ACC112 (cell line): ENCODE measurements at regions not wholly inside any gene's neighbourhood (a gene's known extent, or its start where the extent isn't known, plus 50 kb on each side); places are given as distances from the start of the nearest gene placed in this dataset.

Source experiments
- H2AFZ ChIP-seq: fragments of 200-600 bp; sonication (generic); one replicate; pipeline ENCODE4 v1.6.0; 2017; ENCODE audit warnings: antibody characterized with exemption, low read length; ENCODE audit not compliant: unreplicated experiment
- H3K27ac ChIP-seq: fragments of 200-600 bp; sonication (generic); 2 replicates; pipeline ENCODE4 v1.5.1; 2014; ENCODE audit warnings: low read depth, mild to moderate bottlenecking, antibody characterized with exemption, low read length, moderate library complexity
- H3K27me3 ChIP-seq: fragments of 200-600 bp; sonication (generic); 2 replicates; pipeline ENCODE4 v1.6.1; 2014; ENCODE audit warnings: mild to moderate bottlenecking, antibody characterized with exemption, low read length, moderate library complexity, mixed read lengths; ENCODE audit not compliant: insufficient read depth
- H3K36me3 ChIP-seq: fragments of 200-600 bp; sonication (generic); 2 replicates; pipeline ENCODE4 v1.6.1; 2016; ENCODE audit warnings: mild to moderate bottlenecking, antibody characterized with exemption, low read length, moderate library complexity, mixed read lengths; ENCODE audit not compliant: insufficient read depth
- H3K4me1 ChIP-seq: fragments of 200-600 bp; sonication (generic); one replicate; pipeline ENCODE4 v1.6.1; 2016; ENCODE audit warnings: low read length, mixed read lengths; ENCODE audit not compliant: insufficient read depth, unreplicated experiment, control insufficient read depth
- H3K4me3 ChIP-seq: fragments of 200-600 bp; sonication (generic); 2 replicates; pipeline ENCODE4 v1.5.1; 2014; ENCODE audit warnings: mild to moderate bottlenecking, low read depth, low read length
- H3K79me2 ChIP-seq: fragments of 200-600 bp; sonication (generic); one replicate; pipeline ENCODE4 v1.6.0; 2016; ENCODE audit warnings: low read length; ENCODE audit not compliant: control insufficient read depth, unreplicated experiment, insufficient read depth

DNA sequence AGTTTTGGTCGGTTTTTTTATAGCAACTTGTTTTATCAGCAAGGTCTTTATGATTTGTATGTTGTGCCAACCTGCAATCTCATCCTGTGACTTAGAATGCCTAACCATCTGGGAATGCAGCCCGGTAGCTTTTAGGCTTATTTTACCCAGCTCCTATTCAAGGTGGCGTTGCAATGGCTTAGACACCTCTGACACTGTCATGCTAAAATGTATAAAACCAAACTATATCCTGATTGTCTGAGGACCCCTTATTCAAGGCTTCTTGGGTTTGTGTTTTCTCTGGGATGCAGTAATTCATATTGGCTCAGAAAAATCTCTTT is 209.0 kb upstream of the ALCAM start:
- H2AFZ ChIP-seq: no peak overlapping the region
- no peaks in the 10 kb centered on the region for H3K36me3 ChIP-seq
- H3K27me3 ChIP-seq: no peaks in the 10 kb centered on the region
- no peaks in the 10 kb centered on the region for H3K4me1 ChIP-seq
- no peak overlapping the region for H3K4me3 ChIP-seq
- no peak overlapping the region for H3K27ac ChIP-seq
- no peaks in the 10 kb centered on the region for H3K79me2 ChIP-seq

- Histone ChIP-seq H3K4me3 (no peak overlapping the region), H3K36me3 (no peaks in the 10 kb centered on the region), H3K27ac (no peak overlapping the region), H3K79me2 (no peaks in the 10 kb centered on the region), H3K4me1 (no peaks in the 10 kb centered on the region), H3K27me3 (no peaks in the 10 kb centered on the region), H2AFZ (no peak overlapping the region)
Observed at GRCh38 chr3:105158286-105158685, 208.4 kb upstream of the ALCAM start.

GRCh38 chr3:105162448-105162847 is 204.3 kb upstream of the ALCAM start:
- no peaks in the 10 kb centered on the region for H3K36me3 ChIP-seq
- no peaks in the 10 kb centered on the region for H3K27me3 ChIP-seq
- no peak overlapping the region for H2AFZ ChIP-seq
- H3K79me2 ChIP-seq: no peaks in the 10 kb centered on the region
- no peak overlapping the region for H3K4me3 ChIP-seq
- H3K27ac ChIP-seq: no peak overlapping the region
- no peaks in the 10 kb centered on the region for H3K4me1 ChIP-seq

GRCh38 chr3:105166893-105167292 is 199.8 kb upstream of the ALCAM start:
- Histone ChIP-seq H3K27ac (no peak overlapping the region), H3K27me3 (no peaks in the 10 kb centered on the region), H2AFZ (no peak overlapping the region), H3K36me3 (no peaks in the 10 kb centered on the region), H3K4me3 (no peak overlapping the region), H3K4me1 (no peaks in the 10 kb centered on the region), H3K79me2 (no peaks in the 10 kb centered on the region)

DNA sequence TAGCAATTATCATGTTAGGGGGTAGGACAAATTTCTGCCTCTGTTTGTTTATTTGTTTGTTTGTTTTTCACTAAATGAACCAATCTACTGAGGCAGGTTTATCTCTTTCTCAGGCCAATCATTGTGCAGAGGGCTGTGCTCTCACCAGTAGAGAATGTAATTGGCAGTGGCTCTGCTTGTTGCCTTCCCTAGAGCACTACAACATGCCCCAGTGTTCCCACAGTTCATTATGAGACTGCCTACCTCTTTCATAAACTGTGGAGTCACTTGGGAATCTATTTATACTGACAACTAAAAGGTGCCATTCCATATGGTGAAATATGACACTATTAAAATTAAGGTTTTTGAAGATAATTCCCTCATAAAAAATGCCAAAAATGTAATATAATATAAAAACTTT is 196.3 kb upstream of the ALCAM start:
- H3K4me1 ChIP-seq: no peaks in the 10 kb centered on the region
- H2AFZ ChIP-seq: no peak overlapping the region
- H3K36me3 ChIP-seq: no peaks in the 10 kb centered on the region
- no peaks in the 10 kb centered on the region for H3K79me2 ChIP-seq
- H3K4me3 ChIP-seq: no peak overlapping the region
- no peak overlapping the region for H3K27ac ChIP-seq
- H3K27me3 ChIP-seq: no peaks in the 10 kb centered on the region

GRCh38 chr3:105174017-105174615 is 192.6 kb upstream of the ALCAM start:
- Histone ChIP-seq H2AFZ (no peak overlapping the region), H3K4me1 (no peaks in the 10 kb centered on the region)

DNA sequence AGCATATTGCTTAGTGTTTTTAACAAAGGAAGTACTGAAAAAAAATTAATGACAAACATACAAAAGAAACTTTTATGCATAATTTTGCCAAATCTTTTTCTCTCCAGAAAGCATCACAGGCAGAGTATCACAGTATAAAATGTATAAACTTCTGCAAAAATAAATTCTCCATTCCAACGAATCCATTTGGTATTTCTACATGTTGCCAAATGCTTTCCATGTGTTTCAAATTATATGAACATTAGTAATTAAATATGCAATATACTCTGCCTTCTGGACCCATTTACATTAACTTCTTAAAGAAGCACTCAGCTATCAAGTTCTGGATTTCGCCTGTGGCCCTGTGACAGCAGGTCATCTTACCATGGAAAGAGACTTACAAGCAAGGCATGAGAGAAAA is 189.1 kb upstream of the ALCAM start:
- Histone ChIP-seq H2AFZ (no peak overlapping the region), H3K4me3 (no peak overlapping the region), H3K4me1 (no peaks in the 10 kb centered on the region), H3K27ac (no peak overlapping the region), H3K36me3 (no peaks in the 10 kb centered on the region), H3K79me2 (no peaks in the 10 kb centered on the region), H3K27me3 (no peaks in the 10 kb centered on the region)

More at GRCh38 chr3:105174017-105174615, 192.6 kb upstream of the ALCAM start:
- no peak overlapping the region for H3K4me3 ChIP-seq
- no peaks in the 10 kb centered on the region for H3K36me3 ChIP-seq
- H3K79me2 ChIP-seq: no peaks in the 10 kb centered on the region
- no peaks in the 10 kb centered on the region for H3K27me3 ChIP-seq
- no peak overlapping the region for H3K27ac ChIP-seq

- H3K79me2 ChIP-seq: no peaks in the 10 kb centered on the region
- H3K4me3 ChIP-seq: no peak overlapping the region
- H3K27ac ChIP-seq: no peak overlapping the region
- no peaks in the 10 kb centered on the region for H3K27me3 ChIP-seq
- peaks cover 3% of the 10 kb centered on the region for H3K4me1 ChIP-seq
- H2AFZ ChIP-seq: no peak overlapping the region
- H3K36me3 ChIP-seq: no peaks in the 10 kb centered on the region
Observed at GRCh38 chr3:105187344-105187743, 179.4 kb upstream of the ALCAM start.

DNA sequence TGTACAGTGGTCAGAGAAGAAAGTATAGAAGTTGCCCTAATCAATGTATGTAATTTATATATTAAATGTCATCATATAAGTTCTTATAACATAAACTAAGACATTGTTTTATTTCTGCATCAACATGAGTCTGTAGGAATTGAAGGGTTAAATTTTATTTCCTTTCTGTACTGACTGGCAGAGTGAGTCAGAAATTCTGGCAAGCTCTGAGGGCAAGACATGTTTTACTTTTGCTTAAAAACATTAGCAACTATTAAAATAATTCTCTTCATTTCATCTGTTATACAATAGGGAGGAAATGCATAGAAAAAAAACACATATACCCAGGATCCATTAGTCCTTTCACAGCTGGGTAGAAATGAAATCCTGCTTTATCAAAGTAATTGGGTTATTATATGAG is 171.4 kb upstream of the ALCAM start:
- no peaks in the 10 kb centered on the region for H3K27me3 ChIP-seq
- no peaks in the 10 kb centered on the region for H3K36me3 ChIP-seq
- H3K27ac ChIP-seq: no peak overlapping the region
- peak overlapping the region; percentile 48; the same call in 1 of the 2 replicates for H3K4me3 ChIP-seq
- H3K79me2 ChIP-seq: no peaks in the 10 kb centered on the region
- H2AFZ ChIP-seq: peak overlapping the region; percentile 87
- H3K4me1 ChIP-seq: peaks cover 16% of the 10 kb centered on the region

- H3K36me3 ChIP-seq: no peaks in the 10 kb centered on the region
- H3K4me3 ChIP-seq: no peak overlapping the region
- H2AFZ ChIP-seq: no peak overlapping the region
- no peaks in the 10 kb centered on the region for H3K79me2 ChIP-seq
- no peaks in the 10 kb centered on the region for H3K27me3 ChIP-seq
- no peak overlapping the region for H3K27ac ChIP-seq
- H3K4me1 ChIP-seq: peaks cover 16% of the 10 kb centered on the region
Observed at GRCh38 chr3:105197863-105198262, 168.8 kb upstream of the ALCAM start.

GRCh38 chr3:105199217-105199616 is 167.5 kb upstream of the ALCAM start:
- Histone ChIP-seq H3K27me3 (no peaks in the 10 kb centered on the region), H3K27ac (no peak overlapping the region), H3K4me1 (peaks cover 16% of the 10 kb centered on the region), H3K4me3 (no peak overlapping the region), H3K79me2 (no peaks in the 10 kb centered on the region), H2AFZ (no peak overlapping the region), H3K36me3 (no peaks in the 10 kb centered on the region)
